GM12873 (cell line): ENCODE measurements at regions not wholly inside any gene's neighbourhood (a gene's known extent, or its start where the extent isn't known, plus 50 kb on each side); places are given as distances from the start of the nearest gene placed in this dataset.

Experiments used
- CTCF ChIP-seq: IDR thresholded peaks from 2 replicates; pipeline ENCODE4 v1.5.1; 2012; ENCODE audit warnings: low read depth, mild to moderate bottlenecking, moderate library complexity, low read length, control low read depth; ENCODE audit not compliant: insufficient read depth; ENCODE audit errors: missing control alignments

DNA sequence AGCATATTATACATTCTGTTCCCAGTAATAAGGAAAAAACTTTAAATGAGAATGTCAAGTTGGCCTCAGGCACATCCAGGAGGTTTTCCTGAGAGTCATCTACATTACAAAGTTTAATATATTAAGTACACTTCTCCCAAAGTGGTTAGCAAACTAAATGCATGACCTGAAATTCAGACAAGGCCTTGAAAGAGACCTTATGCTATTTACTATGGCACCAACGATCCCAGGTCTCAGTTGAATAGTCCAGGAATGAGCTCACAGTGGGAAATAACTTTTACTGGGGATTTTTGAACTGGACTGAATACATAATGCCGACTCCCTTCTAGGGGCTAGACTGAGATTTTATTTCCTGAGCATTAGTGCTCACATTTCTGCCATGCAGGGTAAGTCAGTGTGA lies 1577.5 kb upstream of the PCDH7 start:
- no peak for TF ChIP-seq CTCF

GRCh38 chr4:29151584-29151983 lies 1568.6 kb upstream of the PCDH7 start:
- no peak for TF ChIP-seq CTCF

- no peak for TF ChIP-seq CTCF
These were observed 1566.5 kb upstream of the PCDH7 start for GRCh38 chr4:29153642-29154041.

DNA sequence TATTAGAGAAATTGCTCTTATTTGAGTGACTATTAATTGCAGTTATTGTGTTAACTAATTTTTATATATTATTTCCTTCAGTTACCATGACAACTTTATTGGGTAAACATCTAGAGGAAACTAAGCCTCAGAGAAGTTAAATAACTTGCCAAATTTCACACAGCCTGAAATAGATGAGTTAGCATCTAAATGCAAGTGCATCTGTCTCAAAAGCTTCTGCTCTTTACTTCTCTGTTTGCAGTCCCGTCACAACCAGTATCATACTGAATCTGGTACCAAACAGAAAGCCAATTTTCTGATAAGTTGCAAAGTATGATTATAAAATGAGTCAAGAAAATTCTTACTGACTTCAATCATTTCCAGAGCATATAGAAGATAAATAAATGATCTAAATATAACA lies 1544.9 kb upstream of the PCDH7 start:
- TF ChIP-seq CTCF = no peak

DNA sequence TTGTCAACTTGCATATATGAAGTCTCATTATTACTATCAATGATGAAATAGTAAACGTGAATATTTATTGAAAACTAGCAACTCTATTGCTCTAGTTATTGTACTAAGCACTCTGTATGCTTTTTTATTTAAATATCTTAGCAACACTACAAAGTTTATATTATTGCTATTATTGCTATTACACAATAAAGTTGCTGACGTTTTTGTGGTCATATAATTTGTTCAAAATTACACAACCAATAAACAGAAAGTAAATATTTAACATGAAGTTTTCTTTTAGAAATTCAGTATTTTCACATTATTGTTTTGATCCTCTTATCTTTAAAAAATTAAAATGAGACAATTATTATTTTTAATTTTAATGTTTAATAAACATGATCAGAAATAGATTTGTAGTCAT lies 1521.1 kb upstream of the PCDH7 start:
- TF ChIP-seq CTCF = no peak

DNA sequence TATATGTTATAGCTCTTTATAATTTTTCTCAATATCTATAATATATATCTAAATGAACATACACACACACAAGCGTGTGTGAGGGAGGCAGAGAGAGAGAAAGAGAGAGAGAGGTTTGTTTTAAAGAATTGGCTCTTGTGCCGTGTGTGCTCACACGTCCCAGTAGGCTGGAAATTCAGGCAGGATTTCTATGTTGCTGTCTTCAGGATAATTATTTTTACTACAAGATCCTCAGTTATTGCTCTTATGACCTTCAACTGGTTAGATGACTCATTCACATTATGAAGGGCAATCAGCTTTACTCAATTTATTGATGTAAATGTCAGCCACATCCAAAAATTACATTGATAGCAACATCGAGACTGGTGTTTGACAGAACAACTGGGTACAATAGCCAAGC lies 1520.7 kb upstream of the PCDH7 start:
- TF ChIP-seq CTCF = no peak

DNA sequence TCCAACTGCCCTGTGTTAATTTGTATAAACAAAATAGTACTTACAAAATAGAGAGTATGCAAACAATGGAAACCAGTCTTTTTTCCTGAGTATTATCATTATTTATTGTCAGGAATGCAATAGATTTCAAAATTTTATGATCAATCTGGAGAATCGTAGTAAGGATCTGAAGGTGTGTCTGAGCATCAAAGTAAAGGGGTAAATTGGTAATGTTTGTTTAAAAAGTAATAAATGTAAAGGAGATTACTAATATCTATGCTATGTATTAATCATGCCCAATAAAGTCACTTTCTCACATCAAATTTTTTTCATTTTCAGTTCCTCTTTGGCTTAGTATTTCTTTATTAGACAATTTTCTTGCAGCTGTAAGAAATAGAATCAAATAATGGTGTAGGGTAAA lies 1507.1 kb upstream of the PCDH7 start:
- no peak for TF ChIP-seq CTCF

- no peak for TF ChIP-seq CTCF
These were observed 1499.4 kb upstream of the PCDH7 start for GRCh38 chr4:29220761-29221160.
